Stimulated activated CD4-positive, alpha-beta T cell treated with anti-CD3 and anti-CD28 coated beads, Interleukin-1b, Interleukin-23, amount 100 ng/mL, for 48 hours (primary cell): ENCODE measurements at regions not wholly inside any gene's neighbourhood (a gene's known extent, or its start where the extent isn't known, plus 50 kb on each side); places are given as distances from the start of the nearest gene placed in this dataset.

Experiments used
- DNase-seq: peaks from one replicate; pipeline ENCODE4 v3.0.0-alpha.2; 2020

DNA sequence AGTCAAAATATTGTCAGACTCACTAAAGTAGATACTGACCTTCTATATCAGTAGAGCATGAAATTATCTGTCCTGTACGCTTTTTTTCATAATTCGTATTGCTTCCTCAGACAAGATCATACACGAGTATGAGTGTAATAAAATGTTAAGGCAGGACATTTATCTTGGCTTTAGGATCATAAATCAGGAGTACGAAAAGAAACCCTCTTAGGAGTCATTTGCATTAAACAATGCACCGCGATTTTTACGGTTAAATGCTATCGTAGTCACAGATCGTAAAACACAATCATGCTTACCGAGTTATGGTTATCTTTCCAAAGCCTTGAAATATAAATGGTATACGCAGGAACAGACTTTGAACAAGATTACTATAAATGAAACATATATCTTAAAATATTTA lies 510.3 kb upstream of the ROBO1 start:
- DNase-seq: no peak

DNA sequence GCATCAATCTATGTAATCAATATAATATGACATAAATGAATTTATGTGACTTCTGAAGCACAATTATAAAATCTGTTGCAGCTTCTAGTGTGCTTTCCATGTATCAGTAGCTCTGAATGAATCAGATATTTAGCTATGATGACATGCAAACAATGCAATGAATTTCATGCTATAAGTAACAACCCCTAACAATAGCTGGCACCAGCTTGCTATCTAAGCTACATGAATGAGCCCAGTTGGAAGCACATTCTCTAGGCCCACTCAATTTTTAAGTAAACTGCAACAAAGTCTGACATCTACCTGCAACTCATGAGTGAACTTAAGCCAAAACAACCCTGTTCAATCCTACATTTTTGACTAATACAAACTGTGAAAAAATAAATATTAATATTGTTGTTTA lies 507.3 kb upstream of the ROBO1 start:
- no peak for DNase-seq

DNA sequence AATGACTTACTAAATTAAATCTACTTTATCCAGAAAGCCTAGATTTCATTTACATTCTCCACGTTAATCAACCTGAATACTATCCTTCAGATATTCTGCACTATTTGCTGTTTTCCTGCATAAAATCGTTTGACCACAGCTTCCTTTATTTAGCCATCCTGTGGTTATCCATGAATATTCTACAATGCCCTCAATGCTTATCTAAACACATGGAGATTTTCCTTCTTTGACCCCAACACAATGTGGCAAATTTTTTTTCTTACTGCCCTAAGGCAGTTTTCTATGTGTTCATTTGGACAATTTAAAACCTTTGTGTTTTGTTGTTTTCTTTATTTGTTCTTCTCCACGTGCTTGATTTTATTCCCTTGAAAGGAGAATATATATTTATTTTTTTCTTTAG lies 495.5 kb upstream of the ROBO1 start:
- no peak for DNase-seq

DNA sequence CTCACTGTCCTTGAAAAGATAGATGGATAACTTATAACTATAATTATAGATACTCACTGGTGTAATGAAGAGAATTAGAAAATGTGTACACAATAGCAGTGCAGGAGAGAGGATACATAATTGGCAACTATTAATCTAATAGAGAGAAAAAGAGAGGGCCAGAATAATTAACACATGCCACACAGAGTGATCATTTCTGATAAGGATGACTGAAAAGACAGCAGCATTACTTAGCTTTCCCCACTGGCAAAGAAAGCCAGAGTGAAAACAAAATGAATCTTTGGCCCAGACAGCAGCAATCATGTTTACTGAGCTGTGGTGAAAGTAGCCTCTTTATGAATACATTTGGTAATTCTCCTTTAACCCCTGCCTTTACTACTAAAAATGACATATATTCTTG lies 493.3 kb upstream of the ROBO1 start:
- no peak for DNase-seq

DNA sequence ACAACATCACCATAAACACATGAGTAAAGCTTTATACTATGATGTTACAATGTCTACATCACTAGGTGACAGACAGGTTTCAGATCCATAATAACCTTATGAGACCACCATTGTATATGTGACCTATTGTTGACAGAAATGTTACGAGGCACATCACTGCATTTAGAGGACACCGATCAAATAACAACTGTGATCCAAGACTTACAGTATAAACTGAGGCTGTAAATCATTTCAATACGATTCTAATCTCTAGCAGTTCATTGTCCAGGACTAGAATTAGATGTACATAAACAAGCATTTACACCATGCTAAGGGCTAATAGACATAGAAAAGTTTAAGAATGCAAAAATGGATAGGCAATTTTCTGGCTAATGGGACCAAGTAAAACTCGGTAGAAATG lies 491.9 kb upstream of the ROBO1 start:
- no peak for DNase-seq

DNA sequence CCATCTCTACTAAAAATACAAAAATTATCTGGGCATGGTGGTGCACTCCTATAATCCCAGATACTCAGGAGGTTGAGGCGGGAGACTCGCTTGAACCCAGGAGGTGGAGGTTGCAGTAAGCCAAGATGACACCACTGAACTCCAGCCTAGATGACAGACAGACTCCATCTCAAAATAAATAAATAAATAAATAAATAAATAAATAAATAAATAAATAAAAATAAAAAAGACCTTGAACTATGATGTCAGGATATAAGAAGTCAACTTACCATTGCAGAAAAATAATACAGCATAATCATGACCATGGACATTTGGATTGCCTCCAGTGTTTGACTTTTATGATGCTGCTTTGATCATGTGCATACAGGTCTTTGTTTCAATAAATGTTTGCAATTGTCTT lies 484.3 kb upstream of the ROBO1 start:
- DNase-seq: no peak

DNA sequence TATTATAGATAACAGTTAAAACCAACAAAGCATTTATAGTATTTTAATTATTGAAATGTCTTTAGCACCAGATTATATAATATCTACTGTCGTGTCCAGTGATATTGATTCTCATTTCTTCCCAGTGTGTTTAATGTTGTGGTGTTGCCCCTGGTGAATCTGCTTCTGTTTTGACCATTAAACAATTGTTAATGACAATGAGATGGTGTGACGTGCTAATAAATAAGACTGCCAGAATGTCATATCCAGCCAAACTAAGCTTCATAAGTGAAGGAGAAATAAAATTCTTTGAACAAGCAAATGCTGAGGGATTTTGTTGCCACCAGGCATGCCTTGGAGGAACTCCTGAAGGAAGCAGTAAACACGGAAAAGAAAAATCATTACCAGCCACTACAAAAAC lies 480.0 kb upstream of the ROBO1 start:
- no peak for DNase-seq

DNA sequence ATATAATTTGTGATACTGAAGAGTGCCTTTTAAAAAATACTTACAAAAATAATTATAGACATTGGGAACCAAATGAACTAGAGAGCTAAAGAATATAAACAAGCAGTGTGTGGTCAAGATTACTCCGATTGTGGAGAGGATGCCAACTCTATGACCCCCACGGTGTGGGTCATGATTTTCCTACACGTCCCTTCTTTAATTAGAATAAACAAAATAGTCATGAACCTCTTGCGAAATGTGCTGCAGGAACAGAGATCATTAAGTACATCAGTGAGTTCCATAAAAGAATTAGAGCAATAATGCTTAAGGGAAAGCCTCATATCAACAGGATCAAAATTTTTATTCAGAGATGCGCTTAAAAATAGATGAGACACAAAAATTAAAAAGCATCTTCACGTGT lies 476.6 kb upstream of the ROBO1 start:
- no peak for DNase-seq

DNA sequence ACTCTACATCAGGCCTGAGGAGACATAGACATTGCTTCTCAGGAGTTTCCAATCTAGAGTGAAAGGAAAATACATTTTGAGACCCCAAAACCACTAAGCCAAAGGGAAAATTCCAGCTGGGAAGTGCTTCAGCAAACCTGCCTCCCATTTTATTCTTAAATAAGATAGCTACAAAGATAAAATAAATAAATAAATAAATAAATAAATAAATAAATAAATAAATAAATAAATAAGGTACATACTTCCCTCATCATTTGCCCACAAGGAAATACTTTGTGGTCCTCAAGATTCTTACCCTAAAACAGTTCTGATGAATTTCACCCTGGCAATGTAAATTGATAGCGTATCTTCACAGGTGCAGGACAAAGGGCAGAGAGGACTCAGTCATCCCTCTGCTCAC lies 474.0 kb upstream of the ROBO1 start:
- no peak for DNase-seq

DNA sequence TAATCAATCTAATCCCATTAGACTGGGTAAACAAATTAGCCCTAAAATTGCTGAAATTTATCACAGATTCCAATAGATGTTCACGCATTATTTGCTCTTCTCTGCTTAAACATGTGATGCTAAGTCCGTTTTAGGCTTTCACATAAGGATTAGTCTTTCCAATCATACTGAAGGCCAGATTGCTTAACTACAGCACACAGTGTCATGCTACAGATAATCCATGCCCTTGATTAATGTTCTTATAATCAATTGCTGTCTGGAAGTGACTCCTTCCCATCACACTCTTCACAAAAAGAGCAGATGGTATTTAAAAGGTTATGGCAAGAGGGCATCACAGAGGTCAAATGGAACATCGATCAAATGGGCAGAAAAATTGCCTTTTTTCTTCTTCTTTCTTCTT lies 471.5 kb upstream of the ROBO1 start:
- DNase-seq: no peak

DNA sequence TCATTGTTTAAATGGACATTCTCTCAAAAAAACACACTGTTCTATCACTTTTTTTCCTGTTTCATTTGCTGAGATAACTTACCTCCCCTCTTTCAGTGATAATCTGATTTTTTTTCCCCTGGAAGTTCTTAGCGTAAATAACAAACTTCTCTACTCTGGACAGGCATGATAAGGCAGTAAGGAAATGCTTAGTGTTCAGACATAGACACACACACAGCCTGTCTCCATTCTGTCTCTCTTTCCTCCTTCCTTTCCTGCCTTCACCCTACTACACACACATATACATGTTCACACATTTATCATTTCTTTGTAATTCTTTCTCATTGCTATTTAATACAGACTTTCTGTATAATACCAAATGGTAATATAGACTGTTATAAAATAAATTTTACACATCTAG lies 470.8 kb upstream of the ROBO1 start:
- no peak for DNase-seq

DNA sequence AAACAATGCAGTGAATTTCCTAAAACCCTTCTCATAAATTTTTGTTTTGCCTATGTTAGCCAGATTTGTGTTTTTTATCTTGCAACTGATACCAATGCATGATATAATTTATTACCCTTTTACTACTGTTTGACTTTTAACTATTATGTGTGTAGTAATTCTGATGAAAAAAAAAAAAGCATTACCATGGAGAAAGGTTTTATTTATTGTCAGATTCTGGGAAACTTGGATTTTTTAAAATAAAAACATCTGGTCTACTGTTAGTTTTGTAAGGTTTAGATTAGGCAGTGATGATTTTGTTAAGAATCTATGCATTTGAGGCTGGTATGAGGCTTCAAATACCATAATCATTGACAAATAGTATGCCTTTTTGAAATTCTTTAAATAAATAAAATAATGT lies 470.4 kb upstream of the ROBO1 start:
- DNase-seq: no peak

DNA sequence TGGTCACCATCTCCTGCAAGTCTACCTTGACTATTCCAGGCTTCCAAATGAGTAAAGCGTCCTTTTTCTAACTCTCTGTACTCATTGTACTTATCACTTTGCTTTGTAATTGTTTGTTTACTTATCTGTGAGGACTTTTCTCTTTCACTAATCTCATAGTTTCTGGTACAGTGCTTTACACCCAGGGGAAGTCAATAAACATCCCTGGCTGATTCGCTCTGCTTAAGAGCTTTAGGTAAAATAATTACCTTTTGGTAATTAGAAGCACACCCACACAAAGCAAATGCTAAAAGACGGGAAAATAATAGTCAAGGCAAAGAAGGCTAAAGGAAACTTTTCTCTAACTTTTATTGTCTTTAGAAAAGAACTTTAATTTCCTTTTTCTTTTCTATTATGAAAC lies 466.9 kb upstream of the ROBO1 start:
- no peak for DNase-seq

DNA sequence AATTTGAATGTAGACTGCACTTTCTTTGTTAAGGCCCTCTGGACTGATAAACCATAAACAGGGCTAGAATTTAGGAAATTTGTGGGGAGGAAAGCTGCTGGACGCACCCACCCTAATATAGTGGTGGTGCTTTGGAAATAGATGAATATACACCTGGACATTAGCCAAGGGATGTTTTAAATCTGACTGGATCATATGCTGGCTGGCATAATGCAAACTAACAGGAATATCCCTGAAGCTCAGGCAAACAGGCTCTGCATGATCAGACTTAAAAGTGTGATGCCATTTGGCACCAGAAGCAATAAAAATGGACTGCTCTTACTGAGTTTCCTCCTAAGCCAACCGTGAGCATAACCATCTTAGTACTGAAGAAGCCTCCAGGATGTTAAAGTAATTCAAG lies 465.8 kb upstream of the ROBO1 start:
- DNase-seq: no peak

DNA sequence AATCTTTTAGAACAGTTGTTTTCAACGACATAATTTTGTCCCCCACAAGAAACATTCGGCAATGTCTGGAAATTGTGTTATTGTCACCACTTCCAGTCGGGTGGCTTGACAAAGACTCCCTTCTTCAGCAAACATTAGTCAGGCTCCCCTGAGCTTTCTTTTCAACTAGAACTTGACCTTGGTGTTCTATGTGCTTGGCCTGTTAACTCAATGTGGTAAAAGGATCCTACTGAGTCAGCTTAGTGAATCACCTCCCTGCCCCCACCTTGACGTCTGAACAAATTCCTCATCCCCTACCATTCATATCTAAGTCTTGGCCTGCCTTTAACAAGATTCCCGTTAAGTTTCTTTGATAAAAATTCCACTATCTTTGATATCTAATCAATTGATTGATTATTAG lies 465.0 kb upstream of the ROBO1 start:
- DNase-seq: no peak

DNA sequence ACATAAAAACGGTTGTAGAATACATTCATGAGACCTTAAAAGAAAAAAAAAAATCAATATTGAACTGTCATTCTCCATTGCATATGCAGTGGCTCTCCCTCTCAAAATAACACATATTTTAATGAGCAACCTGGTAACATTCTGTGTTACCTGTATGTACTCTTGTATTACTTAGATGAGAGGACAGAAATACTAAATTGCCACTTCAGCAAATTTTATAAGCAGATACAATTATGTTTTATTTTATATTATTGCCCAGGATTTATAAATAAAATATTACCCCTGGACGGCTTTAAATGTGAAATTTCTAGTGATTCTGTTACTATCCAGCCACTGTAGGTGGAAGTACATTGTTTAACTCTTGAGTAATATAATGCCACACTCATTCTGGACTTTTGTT lies 463.2 kb upstream of the ROBO1 start:
- DNase-seq: no peak

DNA sequence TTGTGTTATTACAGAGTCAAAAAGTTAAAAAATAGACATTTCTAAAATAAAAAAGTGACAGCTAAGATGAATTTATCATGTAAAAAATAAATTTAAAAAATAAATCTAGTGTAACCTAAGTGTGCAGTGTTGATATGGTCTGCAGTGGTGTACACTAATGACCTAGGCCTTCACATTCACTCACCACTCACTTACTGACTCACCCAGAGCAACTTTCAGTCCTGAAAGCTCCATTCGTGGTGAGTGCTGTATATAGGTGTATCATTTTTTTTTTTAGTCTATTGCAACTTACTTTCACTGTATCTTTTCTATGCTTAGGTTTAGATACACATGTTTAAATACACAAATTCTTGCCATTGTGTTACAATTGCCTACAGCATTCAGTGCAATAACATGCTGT lies 459.4 kb upstream of the ROBO1 start:
- no peak for DNase-seq

DNA sequence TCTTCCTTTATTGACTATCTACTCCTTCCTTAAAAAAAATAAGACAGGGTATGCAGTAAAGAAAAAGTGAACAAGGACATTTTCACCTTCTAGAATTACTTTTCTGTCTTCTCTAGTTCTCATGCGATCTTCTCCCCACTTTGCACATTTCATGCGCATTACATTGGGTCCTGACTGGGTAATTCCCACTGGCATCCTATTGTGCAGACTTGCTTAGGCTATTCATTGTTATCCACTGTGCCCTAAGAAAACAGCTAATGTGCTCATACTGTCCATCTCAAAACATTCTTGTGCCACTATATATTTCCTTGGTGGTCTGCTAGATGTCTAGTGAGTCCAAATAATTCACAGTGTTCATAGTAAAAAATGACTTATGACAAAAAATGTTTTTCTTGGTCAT lies 447.4 kb upstream of the ROBO1 start:
- no peak for DNase-seq

DNA sequence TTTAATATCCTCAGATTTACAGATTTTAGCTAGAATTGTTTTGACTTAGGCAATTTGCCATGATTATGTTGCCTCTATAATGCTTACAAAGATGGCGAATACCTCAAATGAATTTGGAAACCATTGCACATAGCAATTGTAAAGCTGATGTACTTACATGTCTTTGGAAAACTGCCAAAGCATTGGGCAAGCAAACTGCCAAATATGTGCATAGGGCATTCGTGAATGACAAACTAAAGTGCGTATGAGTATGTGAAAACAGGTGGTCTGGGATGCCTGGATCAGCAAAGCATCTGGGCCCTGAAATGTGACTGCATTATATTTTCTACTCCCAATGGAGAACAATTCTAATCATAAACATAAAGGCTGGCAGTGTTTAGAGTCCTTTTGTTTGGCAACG lies 445.3 kb upstream of the ROBO1 start:
- no peak for DNase-seq

DNA sequence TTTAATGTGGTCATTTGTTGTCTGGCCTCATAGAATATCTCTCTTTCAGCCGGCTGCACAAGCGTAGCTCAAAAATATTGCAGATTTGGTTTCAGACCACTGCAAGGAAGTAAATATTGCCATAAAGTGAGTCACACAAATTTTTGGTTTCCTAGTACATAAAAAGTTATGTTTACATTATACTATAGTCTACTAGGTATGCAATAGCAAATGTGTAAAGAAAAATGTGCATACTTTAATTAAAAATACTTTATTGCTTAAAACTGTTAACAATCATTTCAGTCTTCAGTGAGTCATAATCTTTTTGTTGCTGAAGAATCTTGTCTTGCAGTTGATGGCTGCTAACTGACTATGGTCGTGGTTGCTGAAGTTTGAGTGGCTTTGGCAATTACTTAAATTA lies 425.1 kb upstream of the ROBO1 start:
- DNase-seq: no peak

DNA sequence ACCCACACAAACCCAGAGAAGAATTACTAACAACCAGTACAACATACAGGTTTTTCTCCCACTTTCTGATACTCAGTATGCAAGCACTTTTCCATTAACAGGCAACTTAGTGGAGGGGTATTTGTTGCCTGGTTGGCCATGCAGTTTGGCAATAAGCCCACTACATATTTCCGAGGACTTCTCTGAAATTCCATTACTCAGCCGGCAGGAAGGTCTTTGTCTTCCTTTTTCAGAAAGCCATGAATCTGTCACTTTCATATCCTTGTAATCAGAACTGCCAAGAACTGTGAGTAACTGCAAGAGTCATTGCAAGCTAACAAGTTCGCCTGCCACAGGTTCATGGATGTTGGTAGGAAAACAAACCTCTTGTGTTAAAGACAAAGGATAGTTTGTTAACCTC lies 422.3 kb upstream of the ROBO1 start:
- no peak for DNase-seq

DNA sequence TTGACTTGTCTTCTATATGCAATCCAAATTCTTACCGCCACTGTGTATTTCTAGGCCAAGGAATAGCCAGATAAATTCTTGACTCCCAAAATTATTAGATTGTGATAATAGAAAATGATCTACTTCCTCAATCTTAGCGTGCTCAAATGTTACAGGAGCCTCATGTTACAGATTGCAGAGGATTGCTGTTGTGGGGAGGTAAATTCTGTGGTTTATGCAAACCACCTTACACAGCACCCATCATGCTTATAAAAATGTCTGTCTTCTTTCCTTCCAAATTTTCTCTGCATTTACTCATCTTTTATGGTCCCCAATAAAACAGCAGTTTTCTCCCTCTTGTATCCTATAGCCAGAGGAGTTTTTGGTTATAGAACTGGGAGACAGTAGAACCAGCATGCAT lies 420.2 kb upstream of the ROBO1 start:
- no peak for DNase-seq

DNA sequence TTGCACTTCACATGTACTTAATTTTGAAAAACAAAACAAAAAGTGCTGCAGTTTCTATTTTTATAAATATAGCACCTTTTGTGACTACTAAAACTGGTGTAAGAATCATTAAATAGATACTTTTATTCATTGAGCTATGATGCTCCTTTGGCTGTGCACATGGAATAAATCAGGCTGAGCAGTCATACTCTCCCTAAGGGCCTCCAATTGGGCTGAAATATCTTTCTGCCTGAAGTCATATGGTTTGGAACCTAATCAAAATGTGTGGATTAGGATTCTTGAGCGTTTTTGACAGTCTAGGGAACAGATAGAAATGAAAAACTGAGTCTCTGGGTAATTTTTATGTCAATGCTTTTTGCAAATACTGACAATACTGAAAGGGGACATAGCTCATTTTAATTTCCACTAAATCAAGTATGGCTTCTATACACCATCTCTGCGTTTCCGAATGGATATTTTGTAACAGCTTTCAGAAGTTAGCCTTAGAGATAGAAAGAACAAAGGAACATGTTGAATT lies 392.2 kb upstream of the ROBO1 start:
- no peak for DNase-seq

DNA sequence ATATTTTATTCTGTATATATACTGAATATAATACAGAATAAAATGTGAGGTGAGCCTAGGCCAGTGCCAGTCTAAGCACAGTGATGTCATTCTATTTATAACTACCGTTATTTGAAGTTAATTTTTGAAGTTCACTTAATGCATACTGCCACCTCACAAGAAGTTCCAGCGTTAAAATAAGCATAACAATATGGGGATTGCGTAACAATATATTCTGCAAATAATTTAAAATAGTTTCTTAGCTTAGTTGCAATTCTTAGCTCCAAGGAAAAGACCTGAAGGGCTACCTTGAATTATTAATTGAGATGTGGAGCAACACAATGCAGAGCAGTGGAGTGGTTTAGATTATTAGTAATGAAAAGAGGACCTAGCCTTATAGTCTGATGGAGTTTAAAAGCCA lies 390.5 kb upstream of the ROBO1 start:
- no peak for DNase-seq

DNA sequence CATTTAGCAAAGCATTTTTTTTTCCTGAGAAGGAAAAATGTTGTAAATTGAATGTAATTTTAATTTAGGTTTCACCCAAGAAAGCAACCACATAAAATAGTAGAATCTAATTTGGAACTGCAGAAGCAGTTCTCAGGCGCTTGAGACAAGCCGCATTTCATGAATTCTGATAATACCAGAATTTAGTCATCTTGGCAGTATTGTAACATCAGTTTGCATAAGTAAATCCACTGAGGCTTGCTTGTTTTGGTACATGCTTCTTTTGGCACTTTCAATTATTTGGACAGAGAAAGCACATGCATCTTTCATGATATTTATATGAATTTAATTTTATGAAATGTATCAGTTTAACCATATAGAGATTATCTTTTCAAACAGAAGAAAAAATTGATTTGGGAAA lies 389.7 kb upstream of the ROBO1 start:
- DNase-seq: no peak

DNA sequence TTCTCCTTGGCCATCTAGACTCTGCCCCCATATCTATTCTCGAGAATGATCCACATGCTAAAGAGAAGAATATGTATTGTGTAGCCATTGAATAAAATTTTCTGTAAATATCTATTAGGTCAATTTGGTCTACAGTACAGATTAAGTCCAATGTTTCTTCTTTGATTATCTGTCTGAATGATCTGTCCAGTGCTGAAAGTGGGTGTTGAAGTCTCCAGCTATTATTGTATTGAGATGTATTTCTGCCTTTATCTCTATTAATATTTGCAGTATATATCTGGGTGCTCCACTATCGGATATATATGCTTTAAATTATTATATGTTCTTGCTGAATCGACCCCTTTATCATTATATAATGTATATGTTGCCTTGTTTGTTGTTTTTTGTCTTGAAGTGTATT lies 384.9 kb upstream of the ROBO1 start:
- no peak for DNase-seq
